K562 (cell line): ENCODE measurements at regions not wholly inside any gene's neighbourhood (a gene's known extent, or its start where the extent isn't known, plus 50 kb on each side); places are given as distances from the start of the nearest gene placed in this dataset.

ENCODE experiments used
- ATAC-seq: fragments of 200-7000 bp; cut with Tn5 transposase; 3 replicates; pipeline ENCODE4 v1.9.1; 2020; ENCODE audit warnings: moderate library complexity
- BruUV-seq: library from RNA; stranded (reverse); fragments of 400-500 nt; replicated peaks from 2 replicates; lab custom pipeline; 2021; lab: Mats Ljungman, UMichigan
- CTCF ChIA-PET: fragments of 300-600 bp; formaldehyde crosslinking; extraction: SDS; loops from one replicate; lab custom pipeline; 2021; ENCODE audit warnings: low intra/inter-chr PET ratio; lab: Yijun Ruan, JAX
- POLR2A ChIA-PET: fragments of 300-600, 350-650 bp; sonication (Branson Sonifier 250); formaldehyde crosslinking; extraction: SDS; loops from one replicate; lab custom pipeline; 2021; ENCODE audit warnings: antibody characterized with exemption, inconsistent platforms; lab: Yijun Ruan, JAX
- DNase-seq, 4 experiments: peaks; one replicate each; pipeline versions ENCODE4 v3.0.0 to v3.0.0-alpha.2; 2011 to 2018; ENCODE audit warnings: low spot score in 3 of 4, mixed read lengths in 3 of 4; ENCODE audit errors: extremely low read depth in 1 of 4
- FAIRE-seq: peaks from 2 replicates; lab custom pipeline; 2011; peaks lifted over from hg19 to GRCh38; lab: Jason Lieb, UNC
- H2AFZ ChIP-seq: 2 replicates; pipeline ENCODE4 v1.6.0; 2011; ENCODE audit warnings: low read depth, low read length, control low read depth, inconsistent platforms
- H3K27ac ChIP-seq: fragments of 200-600 bp; 3 replicates; pipeline ENCODE4 v1.8.0; 2011; ENCODE audit warnings: low read depth, mild to moderate bottlenecking, control low read depth, inconsistent platforms, low read length, moderate library complexity, mixed read lengths; ENCODE audit errors: extremely low read depth
- H3K27me3 ChIP-seq, 2 experiments: fragments of 300-600 bp in 1 of 2; 2 replicates in 1 of 2; 3 replicates in 1 of 2; pipeline versions ENCODE4 v1.6.0 to v1.8.0; 2011; ENCODE audit warnings: inconsistent platforms in 2 of 2, low read length in 2 of 2, mild to moderate bottlenecking in 1 of 2, mixed read lengths in 1 of 2, moderate library complexity in 1 of 2; ENCODE audit not compliant: control insufficient read depth in 2 of 2, insufficient read depth in 2 of 2
- H3K36me3 ChIP-seq: fragments of 300-600 bp; 3 replicates; pipeline ENCODE4 v1.8.0; 2011; ENCODE audit warnings: mild to moderate bottlenecking, low read length, inconsistent platforms; ENCODE audit not compliant: control insufficient read depth, insufficient read depth
- H3K4me1 ChIP-seq, 2 experiments: fragments of 200-600 bp in 1 of 2; replicated peaks in 1 of 2; 2 replicates in 1 of 2; 3 replicates in 1 of 2; pipeline versions ENCODE4 v1.5.1 to v1.8.0; 2011; ENCODE audit warnings: inconsistent platforms in 2 of 2, low read length in 2 of 2, mild to moderate bottlenecking in 1 of 2, mixed read lengths in 1 of 2, moderate library complexity in 1 of 2; ENCODE audit not compliant: control insufficient read depth in 2 of 2, insufficient read depth in 2 of 2
- H3K4me2 ChIP-seq: 2 replicates; pipeline ENCODE4 v1.6.1; 2011; ENCODE audit warnings: low read length, control low read depth, inconsistent platforms, mixed read lengths; ENCODE audit not compliant: insufficient read depth
- H3K4me3 ChIP-seq: fragments of 200-600 bp; sonication (generic), shearing (Covaris generic); 2 replicates; pipeline ENCODE4 v1.5.1; 2016; ENCODE audit warnings: control low read depth, inconsistent platforms
- H3K79me2 ChIP-seq: fragments of 200-600 bp; 3 replicates; pipeline ENCODE4 v1.8.0; 2011; ENCODE audit warnings: low read length, inconsistent platforms; ENCODE audit not compliant: control insufficient read depth, insufficient read depth
- H3K9ac ChIP-seq, 2 experiments: 2 replicates each; pipeline versions ENCODE4 v1.6.0 to v1.6.1; 2011; ENCODE audit warnings: low read depth in 2 of 2, low read length in 2 of 2, control low read depth in 1 of 2, inconsistent platforms in 1 of 2, mild to moderate bottlenecking in 1 of 2, mixed read lengths in 1 of 2; ENCODE audit not compliant: insufficient read depth in 1 of 2
- H3K9me1 ChIP-seq: one replicate; pipeline ENCODE4 v1.6.0; 2011; ENCODE audit warnings: inconsistent platforms, mild to moderate bottlenecking, low read length, moderate library complexity; ENCODE audit not compliant: control insufficient read depth, insufficient read depth
- H3K9me3 ChIP-seq: replicated peaks from 2 replicates; pipeline ENCODE4 v1.5.1; 2011; ENCODE audit warnings: low read depth, low read length, inconsistent platforms; ENCODE audit not compliant: control insufficient read depth, insufficient read depth
- H4K20me1 ChIP-seq: replicated peaks from 2 replicates; pipeline ENCODE4 v1.6.1; 2011; ENCODE audit warnings: low read length, inconsistent platforms, mixed read lengths; ENCODE audit not compliant: control insufficient read depth, insufficient read depth
- MAZ ChIP-seq, 2 experiments: fragments of 450-650 bp in 1 of 2; sonication (generic) in 1 of 2; formaldehyde crosslinking; IDR thresholded peaks in 1 of 2; conservative IDR thresholded peaks in 1 of 2; 2 replicates each; pipeline versions ENCODE4 v1.4.0 to v1.5.0; 2020; ENCODE audit warnings: mild to moderate bottlenecking in 1 of 2, missing genetic modification reagents in 1 of 2
- MYC ChIP-seq, 2 experiments: fragments of 250-450 bp in 1 of 2; sonication (Bioruptor Pico) in 1 of 2; IDR thresholded peaks; 2 replicates each; pipeline versions ENCODE4 v1.5.1 to v1.6.1; 2012 to 2021; ENCODE audit warnings: low read depth in 2 of 2, borderline replicate concordance in 1 of 2, improper control_type of control experiment in 1 of 2, low read length in 1 of 2, mild to moderate bottlenecking in 1 of 2, moderate library complexity in 1 of 2
- NFRKB ChIP-seq: fragments of 450-650 bp; IDR thresholded peaks from 2 replicates; pipeline ENCODE4 v1.6.1; 2016; ENCODE audit warnings: low read depth
- PHB ChIP-seq: fragments of 250-450 bp; sonication (Bioruptor Pico); IDR thresholded peaks from 2 replicates; pipeline ENCODE4 v1.5.0; 2021
- PHB2 ChIP-seq: fragments of 450-650 bp; IDR thresholded peaks from 2 replicates; pipeline ENCODE4 v1.6.1; 2017; ENCODE audit warnings: low read depth
- SIRT6 ChIP-seq: IDR thresholded peaks from one replicate; pipeline ENCODE4 v1.6.1; 2012; ENCODE audit warnings: low read depth, mild to moderate bottlenecking, control low read depth, inconsistent platforms, low read length, moderate library complexity
- ZNF395 ChIP-seq: fragments of 200-800 bp; sonication (Bioruptor generic); IDR thresholded peaks from 2 replicates; pipeline ENCODE4 v1.6.1; 2017; ENCODE audit warnings: missing genetic modification characterization, missing compliant biosample characterization
- ZNF592 ChIP-seq: fragments of 450-650 bp; IDR thresholded peaks from 2 replicates; pipeline ENCODE4 v1.6.1; 2017; ENCODE audit warnings: antibody characterized with exemption, mild to moderate bottlenecking
- WGBS: fragments of 100-300 bp; shearing (Covaris generic); methylation state at CpG from one replicate; pipeline ENCODE4 v1.1.6; 2016; ENCODE audit warnings: low coverage, mixed read lengths; ENCODE audit not compliant: insufficient coverage; ENCODE audit errors: missing lambda C conversion rate; 5-methylcytosine and 5-hydroxymethylcytosine counted together
- in situ Hi-C: fragments of 300-500 bp; cut with MboI; formaldehyde crosslinking; loops from 4 replicates; pipeline ENCODE4 v1.15.0; 2018; ENCODE audit warnings: inconsistent platforms, mixed read lengths
- intact Hi-C: fragments of 100-400 bp; cut with micrococcal nuclease; formaldehyde crosslinking; loops from 2 replicates; pipeline ENCODE4 v1.14.2; 2022
- TF ChIP-seq, protein P1 (sequence below), 3 experiments: IDR thresholded peaks in 2 of 3; conservative IDR thresholded peaks in 1 of 3; 2 replicates each; pipeline ENCODE4 v1.5.1; 2011 to 2012; ENCODE audit warnings: low read length in 3 of 3, mild to moderate bottlenecking in 3 of 3, control low read depth in 2 of 3, improper control_type of control experiment in 1 of 3, inconsistent platforms in 1 of 3, low read depth in 1 of 3, mixed read lengths in 1 of 3, moderate library complexity in 1 of 3; ENCODE audit not compliant: insufficient read depth in 2 of 3
- TF ChIP-seq, protein P2 (sequence below): sonication (generic); formaldehyde crosslinking; IDR thresholded peaks from 2 replicates; pipeline ENCODE4 v1.8.0; 2022; ENCODE audit warnings: mild to moderate bottlenecking, missing genetic modification reagents

- ChIA-PET POLR2A (no interaction called here), CTCF (no interaction called here)
- Histone ChIP-seq H3K9me1 (no peaks in the 10 kb centered on the region), H3K4me3 (no peak overlapping the region), H3K79me2 (no peaks in the 10 kb centered on the region), H4K20me1 (no peaks in the 10 kb centered on the region), H3K9ac (no peak overlapping the region), H2AFZ (no peak overlapping the region), H3K27me3 (no peaks in the 10 kb centered on the region), H3K4me2 (no peak overlapping the region), H3K36me3 (no peaks in the 10 kb centered on the region), H3K27ac (no peak overlapping the region), H3K9me3 (no peaks in the 10 kb centered on the region; the same call in 1 of the 2 replicates), H3K4me1 (no peaks in the 10 kb centered on the region)
- no peak for ATAC-seq
- FAIRE-seq = no peak
- BruUV-seq = no TSS peak
- intact Hi-C loops (no loop called here), in situ Hi-C loops (no loop called here)
- WGBS = 0% methylated on average over 2 of the region's 2 CpGs
- DNase-seq = no peak
- TF ChIP-seq, protein P1, sequence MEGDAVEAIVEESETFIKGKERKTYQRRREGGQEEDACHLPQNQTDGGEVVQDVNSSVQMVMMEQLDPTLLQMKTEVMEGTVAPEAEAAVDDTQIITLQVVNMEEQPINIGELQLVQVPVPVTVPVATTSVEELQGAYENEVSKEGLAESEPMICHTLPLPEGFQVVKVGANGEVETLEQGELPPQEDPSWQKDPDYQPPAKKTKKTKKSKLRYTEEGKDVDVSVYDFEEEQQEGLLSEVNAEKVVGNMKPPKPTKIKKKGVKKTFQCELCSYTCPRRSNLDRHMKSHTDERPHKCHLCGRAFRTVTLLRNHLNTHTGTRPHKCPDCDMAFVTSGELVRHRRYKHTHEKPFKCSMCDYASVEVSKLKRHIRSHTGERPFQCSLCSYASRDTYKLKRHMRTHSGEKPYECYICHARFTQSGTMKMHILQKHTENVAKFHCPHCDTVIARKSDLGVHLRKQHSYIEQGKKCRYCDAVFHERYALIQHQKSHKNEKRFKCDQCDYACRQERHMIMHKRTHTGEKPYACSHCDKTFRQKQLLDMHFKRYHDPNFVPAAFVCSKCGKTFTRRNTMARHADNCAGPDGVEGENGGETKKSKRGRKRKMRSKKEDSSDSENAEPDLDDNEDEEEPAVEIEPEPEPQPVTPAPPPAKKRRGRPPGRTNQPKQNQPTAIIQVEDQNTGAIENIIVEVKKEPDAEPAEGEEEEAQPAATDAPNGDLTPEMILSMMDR (IDR thresholded peaks at IDR 0.05 in 2 of 3, conservative IDR thresholded peaks at IDR 0.05 in 1 of 3; ENCODE audit: insufficient read depth in 2 of 3, low read depth in 1 of 3, low read length in 3 of 3) = no peak
- no peak for TF ChIP-seq ZNF592
- TF ChIP-seq ZNF395 (CRISPR knock-in tag) = no peak
- no peak for TF ChIP-seq MAZ (CRISPR knock-in tag; conservative IDR thresholded peaks at IDR 0.05 in 1 of 2, IDR thresholded peaks at IDR 0.05 in 1 of 2)
- TF ChIP-seq SIRT6 = no peak
- TF ChIP-seq, protein P2, sequence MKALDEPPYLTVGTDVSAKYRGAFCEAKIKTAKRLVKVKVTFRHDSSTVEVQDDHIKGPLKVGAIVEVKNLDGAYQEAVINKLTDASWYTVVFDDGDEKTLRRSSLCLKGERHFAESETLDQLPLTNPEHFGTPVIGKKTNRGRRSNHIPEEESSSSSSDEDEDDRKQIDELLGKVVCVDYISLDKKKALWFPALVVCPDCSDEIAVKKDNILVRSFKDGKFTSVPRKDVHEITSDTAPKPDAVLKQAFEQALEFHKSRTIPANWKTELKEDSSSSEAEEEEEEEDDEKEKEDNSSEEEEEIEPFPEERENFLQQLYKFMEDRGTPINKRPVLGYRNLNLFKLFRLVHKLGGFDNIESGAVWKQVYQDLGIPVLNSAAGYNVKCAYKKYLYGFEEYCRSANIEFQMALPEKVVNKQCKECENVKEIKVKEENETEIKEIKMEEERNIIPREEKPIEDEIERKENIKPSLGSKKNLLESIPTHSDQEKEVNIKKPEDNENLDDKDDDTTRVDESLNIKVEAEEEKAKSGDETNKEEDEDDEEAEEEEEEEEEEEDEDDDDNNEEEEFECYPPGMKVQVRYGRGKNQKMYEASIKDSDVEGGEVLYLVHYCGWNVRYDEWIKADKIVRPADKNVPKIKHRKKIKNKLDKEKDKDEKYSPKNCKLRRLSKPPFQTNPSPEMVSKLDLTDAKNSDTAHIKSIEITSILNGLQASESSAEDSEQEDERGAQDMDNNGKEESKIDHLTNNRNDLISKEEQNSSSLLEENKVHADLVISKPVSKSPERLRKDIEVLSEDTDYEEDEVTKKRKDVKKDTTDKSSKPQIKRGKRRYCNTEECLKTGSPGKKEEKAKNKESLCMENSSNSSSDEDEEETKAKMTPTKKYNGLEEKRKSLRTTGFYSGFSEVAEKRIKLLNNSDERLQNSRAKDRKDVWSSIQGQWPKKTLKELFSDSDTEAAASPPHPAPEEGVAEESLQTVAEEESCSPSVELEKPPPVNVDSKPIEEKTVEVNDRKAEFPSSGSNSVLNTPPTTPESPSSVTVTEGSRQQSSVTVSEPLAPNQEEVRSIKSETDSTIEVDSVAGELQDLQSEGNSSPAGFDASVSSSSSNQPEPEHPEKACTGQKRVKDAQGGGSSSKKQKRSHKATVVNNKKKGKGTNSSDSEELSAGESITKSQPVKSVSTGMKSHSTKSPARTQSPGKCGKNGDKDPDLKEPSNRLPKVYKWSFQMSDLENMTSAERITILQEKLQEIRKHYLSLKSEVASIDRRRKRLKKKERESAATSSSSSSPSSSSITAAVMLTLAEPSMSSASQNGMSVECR (CRISPR knock-in tag) = no peak
- TF ChIP-seq PHB (CRISPR knock-in tag) = no peak
- no peak for TF ChIP-seq PHB2
- TF ChIP-seq MYC (IDR thresholded peaks at IDR 0.05; ENCODE audit: low read depth, low read length) = no peak
- TF ChIP-seq MYC (CRISPR knock-in tag; IDR thresholded peaks at IDR 0.05; ENCODE audit: borderline replicate concordance, low read depth) = no peak
- TF ChIP-seq NFRKB = no peak
These were observed 590.9 kb upstream of the NRSN1 start for GRCh38 chr6:23535101-23535500.
